ENCODE measurements at regions not wholly inside any gene's neighbourhood (a gene's known extent, or its start where the extent isn't known, plus 50 kb on each side); places are given as distances from the start of the nearest gene placed in this dataset.

GRCh38 chr22:49290711-49291110 is 537.0 kb downstream of the BRD1 start:
- no peak for DNase-seq (ENCODE audit: low read depth in 2 of 2)

- DNase-seq (ENCODE audit: low read depth in 2 of 2): no peak
Measured at GRCh38 chr22:49289822-49290679, 537.6 kb downstream of the BRD1 start.

- no peak for DNase-seq (ENCODE audit: low read depth in 2 of 2)
Measured at GRCh38 chr22:49286181-49286760, 541.4 kb downstream of the BRD1 start.

GRCh38 chr22:49284931-49285330 is 542.7 kb downstream of the BRD1 start:
- no peak for DNase-seq (ENCODE audit: low read depth in 2 of 2)

- no peak for DNase-seq (ENCODE audit: low read depth in 2 of 2)
Measured at GRCh38 chr22:49284056-49284784, 543.5 kb downstream of the BRD1 start.

- DNase-seq (ENCODE audit: low read depth in 2 of 2): no peak
Measured at GRCh38 chr22:49282596-49282995, 545.1 kb downstream of the BRD1 start.

GRCh38 chr22:49281467-49282340 is 546.0 kb downstream of the BRD1 start:
- no peak for DNase-seq (ENCODE audit: low read depth in 2 of 2)

GRCh38 chr22:49278340-49278739 is 549.3 kb downstream of the BRD1 start:
- no peak for DNase-seq (ENCODE audit: low read depth in 2 of 2)

- DNase-seq (ENCODE audit: low read depth in 2 of 2): no peak
Measured at GRCh38 chr22:49276567-49276966, 551.1 kb downstream of the BRD1 start.

GRCh38 chr22:49274754-49275380 is 552.8 kb downstream of the BRD1 start:
- no peak for DNase-seq (ENCODE audit: low read depth in 2 of 2)

GRCh38 chr22:49272546-49273125 is 555.0 kb downstream of the BRD1 start:
- DNase-seq (ENCODE audit: low read depth in 2 of 2): no peak

GRCh38 chr22:49271831-49272230 is 555.8 kb downstream of the BRD1 start:
- no peak for DNase-seq (ENCODE audit: low read depth in 2 of 2)

- DNase-seq (ENCODE audit: low read depth in 2 of 2): no peak
Measured at GRCh38 chr22:49271369-49271727, 556.3 kb downstream of the BRD1 start.

- no peak for DNase-seq (ENCODE audit: low read depth in 2 of 2)
Measured at GRCh38 chr22:49270595-49271368, 556.9 kb downstream of the BRD1 start.

GRCh38 chr22:49269928-49270327 is 557.7 kb downstream of the BRD1 start:
- DNase-seq (ENCODE audit: low read depth in 2 of 2): no peak

GRCh38 chr22:49269371-49269770 is 558.3 kb downstream of the BRD1 start:
- DNase-seq (ENCODE audit: low read depth in 2 of 2): no peak

GRCh38 chr22:49268924-49269323 is 558.7 kb downstream of the BRD1 start:
- no peak for DNase-seq (ENCODE audit: low read depth in 2 of 2)

GRCh38 chr22:49267996-49268395 is 559.7 kb downstream of the BRD1 start:
- DNase-seq (ENCODE audit: low read depth in 2 of 2): no peak

GRCh38 chr22:49266561-49267519 is 560.8 kb downstream of the BRD1 start:
- no peak for DNase-seq (ENCODE audit: low read depth in 2 of 2)
